H9 (cell line): ENCODE measurements at regions not wholly inside any gene's neighbourhood (a gene's known extent, or its start where the extent isn't known, plus 50 kb on each side); places are given as distances from the start of the nearest gene placed in this dataset.

Experiments
- DNase-seq: peaks from one replicate; pipeline ENCODE4 v3.0.0-alpha.2; 2017
- H2AFZ ChIP-seq: one replicate; pipeline ENCODE4 v1.6.1; 2013; ENCODE audit warnings: mild to moderate bottlenecking, low read length, control low read depth, moderate library complexity
- H2AK5ac ChIP-seq: 2 replicates; pipeline ENCODE4 v1.6.1; 2013; ENCODE audit warnings: low read length, control low read depth, mixed read lengths; ENCODE audit not compliant: insufficient read length
- H2BK120ac ChIP-seq: one replicate; pipeline ENCODE4 v1.6.1; 2013; ENCODE audit warnings: low read depth, mild to moderate bottlenecking, low read length, control low read depth, inconsistent platforms; ENCODE audit not compliant: poor library complexity, severe bottlenecking
- H2BK12ac ChIP-seq: 2 replicates; pipeline ENCODE4 v1.6.1; 2013; ENCODE audit warnings: low read length, control low read depth, mixed read lengths, low read depth; ENCODE audit not compliant: insufficient read length
- H2BK15ac ChIP-seq: 2 replicates; pipeline ENCODE4 v1.6.1; 2013; ENCODE audit warnings: low read depth, low read length, control low read depth
- H2BK20ac ChIP-seq: one replicate; pipeline ENCODE4 v1.6.1; 2013; ENCODE audit warnings: low read depth, mild to moderate bottlenecking, low read length, control low read depth, inconsistent platforms; ENCODE audit not compliant: poor library complexity, severe bottlenecking
- H2BK5ac ChIP-seq: 2 replicates; pipeline ENCODE4 v1.6.1; 2013; ENCODE audit warnings: low read length, control low read depth, mixed read lengths; ENCODE audit not compliant: insufficient read length
- H3K14ac ChIP-seq: 2 replicates; pipeline ENCODE4 v1.6.1; 2013; ENCODE audit warnings: low read length, control low read depth; ENCODE audit not compliant: insufficient read depth
- H3K18ac ChIP-seq: 2 replicates; pipeline ENCODE4 v1.6.1; 2013; ENCODE audit warnings: low read depth, mild to moderate bottlenecking, mixed read lengths, low read length, control low read depth; ENCODE audit not compliant: insufficient read length
- H3K23ac ChIP-seq: 2 replicates; pipeline ENCODE4 v1.6.1; 2013; ENCODE audit warnings: low read length, control low read depth, mixed read lengths, low read depth; ENCODE audit not compliant: insufficient read length
- H3K23me2 ChIP-seq: 2 replicates; pipeline ENCODE4 v1.6.1; 2013; ENCODE audit warnings: low read depth, mild to moderate bottlenecking, mixed read lengths, low read length, control low read depth; ENCODE audit not compliant: insufficient read length, poor library complexity, severe bottlenecking
- H3K27ac ChIP-seq: 2 replicates; pipeline ENCODE4 v1.5.1; 2013; ENCODE audit warnings: low read length, control low read depth, mixed read lengths, low read depth; ENCODE audit not compliant: insufficient read length
- H3K27me3 ChIP-seq: 2 replicates; pipeline ENCODE4 v1.6.1; 2013; ENCODE audit warnings: low read length, control low read depth, inconsistent platforms; ENCODE audit not compliant: insufficient read depth
- H3K4ac ChIP-seq: 2 replicates; pipeline ENCODE4 v1.6.1; 2013; ENCODE audit warnings: low read depth, mild to moderate bottlenecking, control low read depth, inconsistent platforms, low read length, moderate library complexity
- H3K4me1 ChIP-seq: 2 replicates; pipeline ENCODE4 v1.6.1; 2013; ENCODE audit warnings: low read length, control low read depth, inconsistent platforms; ENCODE audit not compliant: insufficient read depth
- H3K4me2 ChIP-seq: 2 replicates; pipeline ENCODE4 v1.6.1; 2013; ENCODE audit warnings: low read length, control low read depth, mixed read lengths; ENCODE audit not compliant: insufficient read length, insufficient read depth
- H3K56ac ChIP-seq: 2 replicates; pipeline ENCODE4 v1.6.1; 2013; ENCODE audit warnings: low read depth, mild to moderate bottlenecking, mixed read lengths, low read length, control low read depth; ENCODE audit not compliant: insufficient read length
- H3K79me1 ChIP-seq: 2 replicates; pipeline ENCODE4 v1.6.1; 2013; ENCODE audit warnings: low read depth, mild to moderate bottlenecking, moderate library complexity, low read length, control low read depth, inconsistent platforms; ENCODE audit not compliant: insufficient read depth, poor library complexity, severe bottlenecking
- H3K79me2 ChIP-seq: 2 replicates; pipeline ENCODE4 v1.6.1; 2013; ENCODE audit warnings: low read length, control low read depth, inconsistent platforms; ENCODE audit not compliant: insufficient read depth
- H3K9ac ChIP-seq: 2 replicates; pipeline ENCODE4 v1.6.1; 2013; ENCODE audit warnings: low read length, control low read depth, mixed read lengths; ENCODE audit not compliant: insufficient read length; ENCODE audit errors: extremely low read depth
- H3K9me3 ChIP-seq: one replicate; pipeline ENCODE4 v1.6.1; 2013; ENCODE audit warnings: low read depth, low read length, inconsistent platforms; ENCODE audit not compliant: control insufficient read depth
- H3T11ph ChIP-seq: one replicate; pipeline ENCODE4 v1.6.1; 2013; ENCODE audit warnings: mild to moderate bottlenecking, low read length, control low read depth, inconsistent platforms
- H4K20me1 ChIP-seq: one replicate; pipeline ENCODE4 v1.6.1; 2013; ENCODE audit not compliant: control insufficient read depth, insufficient read length, insufficient read depth
- H4K5ac ChIP-seq: 2 replicates; pipeline ENCODE4 v1.6.1; 2013; ENCODE audit warnings: low read depth, mild to moderate bottlenecking, mixed read lengths, low read length, control low read depth; ENCODE audit not compliant: insufficient read length
- H4K8ac ChIP-seq: replicated peaks from 2 replicates; pipeline ENCODE4 v1.6.1; 2013; ENCODE audit warnings: low read length, control low read depth, mixed read lengths, low read depth; ENCODE audit not compliant: insufficient read length
- H4K91ac ChIP-seq: 2 replicates; pipeline ENCODE4 v1.6.1; 2013; ENCODE audit warnings: low read depth, mild to moderate bottlenecking, moderate library complexity, mixed read lengths, low read length, control low read depth; ENCODE audit not compliant: insufficient read length
- H3K27ac Mint-ChIP-seq, 3 experiments: 2 replicates in 2 of 3; 3 replicates in 1 of 3; pipeline ENCODE4 v1.8.0; 2020 to 2021; ENCODE audit warnings: mixed read lengths in 3 of 3, mild to moderate bottlenecking in 1 of 3, moderate library complexity in 1 of 3
- H3K27me3 Mint-ChIP-seq: 2 replicates; pipeline ENCODE4 v1.8.0; 2021; ENCODE audit warnings: low read depth, mild to moderate bottlenecking, moderate library complexity, mixed read lengths
- H3K36me3 Mint-ChIP-seq, 3 experiments: 2 replicates in 2 of 3; 3 replicates in 1 of 3; pipeline ENCODE4 v1.8.0; 2020 to 2021; ENCODE audit warnings: low read depth in 3 of 3, mixed read lengths in 3 of 3; ENCODE audit not compliant: insufficient read depth in 1 of 3
- H3K4me1 Mint-ChIP-seq, 2 experiments: 2 replicates each; pipeline ENCODE4 v1.8.0; 2020; ENCODE audit warnings: mixed read lengths in 2 of 2
- H3K4me3 Mint-ChIP-seq, 2 experiments: 2 replicates in 1 of 2; 3 replicates in 1 of 2; pipeline ENCODE4 v1.8.0; 2020 to 2021; ENCODE audit warnings: mild to moderate bottlenecking in 2 of 2, mixed read lengths in 2 of 2, moderate library complexity in 1 of 2
- H3K9me3 Mint-ChIP-seq, 2 experiments: 2 replicates in 1 of 2; 3 replicates in 1 of 2; pipeline ENCODE4 v1.8.0; 2020; ENCODE audit warnings: mild to moderate bottlenecking in 2 of 2, mixed read lengths in 2 of 2, moderate library complexity in 1 of 2
- TF ChIP-seq, protein P1 (sequence below): fragments of 200-600 bp; sonication (generic); conservative IDR thresholded peaks from 3 replicates; pipeline ENCODE4 v1.8.0; 2021; ENCODE audit warnings: antibody characterized with exemption, mild to moderate bottlenecking

DNA sequence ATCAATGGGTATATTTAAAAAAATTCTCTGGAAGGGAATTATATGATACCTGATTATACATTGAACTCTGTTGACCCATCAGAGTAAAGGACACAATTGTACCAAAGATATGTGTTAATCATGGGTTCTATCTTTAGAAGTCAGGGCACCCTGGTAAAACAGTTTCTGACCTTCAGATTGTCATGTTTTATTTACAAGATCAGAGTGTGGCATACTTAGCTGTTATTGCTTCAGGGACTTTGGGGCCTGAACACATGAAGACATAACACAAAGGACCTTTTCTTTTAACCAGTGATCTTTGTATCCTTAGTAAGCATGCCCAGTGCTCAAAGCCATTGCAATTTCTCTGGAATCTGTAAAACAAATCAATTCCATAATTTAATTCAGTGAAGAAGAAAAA lies 204.8 kb upstream of the RPS6KA3 start:
- Histone ChIP-seq H4K8ac (no peak overlapping the region), H3K9me3 (peaks cover 32% of the 10 kb centered on the region), H2AFZ (no peak overlapping the region), H3K23me2 (no peaks in the 10 kb centered on the region), H3K27ac (no peak overlapping the region), H3K23ac (no peak overlapping the region), H2BK120ac (no peak overlapping the region), H3K9ac (no peak overlapping the region), H2BK5ac (no peak overlapping the region), H3K14ac (no peak overlapping the region), H2BK15ac (no peak overlapping the region), H4K20me1 (no peaks in the 10 kb centered on the region), H3K18ac (no peak overlapping the region), H3K27me3 (no peaks in the 10 kb centered on the region), H3K79me2 (no peaks in the 10 kb centered on the region), H2AK5ac (no peak overlapping the region), H3K79me1 (no peaks in the 10 kb centered on the region), H2BK20ac (no peak overlapping the region), H3K4ac (no peak overlapping the region), H4K5ac (no peak overlapping the region), H3K4me2 (no peak overlapping the region), H4K91ac (no peak overlapping the region), H3T11ph (no peak overlapping the region), H3K56ac (no peak overlapping the region), H3K4me1 (no peaks in the 10 kb centered on the region), H2BK12ac (no peak overlapping the region)
- TF ChIP-seq, protein P1, sequence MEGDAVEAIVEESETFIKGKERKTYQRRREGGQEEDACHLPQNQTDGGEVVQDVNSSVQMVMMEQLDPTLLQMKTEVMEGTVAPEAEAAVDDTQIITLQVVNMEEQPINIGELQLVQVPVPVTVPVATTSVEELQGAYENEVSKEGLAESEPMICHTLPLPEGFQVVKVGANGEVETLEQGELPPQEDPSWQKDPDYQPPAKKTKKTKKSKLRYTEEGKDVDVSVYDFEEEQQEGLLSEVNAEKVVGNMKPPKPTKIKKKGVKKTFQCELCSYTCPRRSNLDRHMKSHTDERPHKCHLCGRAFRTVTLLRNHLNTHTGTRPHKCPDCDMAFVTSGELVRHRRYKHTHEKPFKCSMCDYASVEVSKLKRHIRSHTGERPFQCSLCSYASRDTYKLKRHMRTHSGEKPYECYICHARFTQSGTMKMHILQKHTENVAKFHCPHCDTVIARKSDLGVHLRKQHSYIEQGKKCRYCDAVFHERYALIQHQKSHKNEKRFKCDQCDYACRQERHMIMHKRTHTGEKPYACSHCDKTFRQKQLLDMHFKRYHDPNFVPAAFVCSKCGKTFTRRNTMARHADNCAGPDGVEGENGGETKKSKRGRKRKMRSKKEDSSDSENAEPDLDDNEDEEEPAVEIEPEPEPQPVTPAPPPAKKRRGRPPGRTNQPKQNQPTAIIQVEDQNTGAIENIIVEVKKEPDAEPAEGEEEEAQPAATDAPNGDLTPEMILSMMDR: no peak
- no peaks in the 10 kb centered on the region for H3K36me3 Mint-ChIP-seq
- H3K9me3 Mint-ChIP-seq: peaks cover 36 to 37% of the 10 kb centered on the region in 2 experiments
- no peaks in the 10 kb centered on the region; the same call in 1 of the 2 replicates for H3K27me3 Mint-ChIP-seq
- no peak overlapping the region for H3K27ac Mint-ChIP-seq
- no peak overlapping the region for H3K4me3 Mint-ChIP-seq
- H3K4me1 Mint-ChIP-seq: no peaks in the 10 kb centered on the region
- no peak for DNase-seq
